Left renal cortex interstitium (tissue), 4 donors: ENCODE measurements at regions not wholly inside any gene's neighbourhood (a gene's known extent, or its start where the extent isn't known, plus 50 kb on each side); places are given as distances from the start of the nearest gene placed in this dataset.

Experiments
- DNase-seq, 4 donors: peaks; one replicate each; pipeline ENCODE4 v3.0.0-alpha.2; 2013; ENCODE audit warnings: low read depth in 4 of 4, low spot score in 2 of 4, missing footprints in 1 of 4

- no peak for DNase-seq
These were observed 281.0 kb upstream of the DAB1 start for GRCh38 chr1:57704811-57705210.

GRCh38 chr1:57704231-57704630 is 280.4 kb upstream of the DAB1 start:
- DNase-seq = no peak

GRCh38 chr1:57696904-57697303 is 273.0 kb upstream of the DAB1 start:
- no peak for DNase-seq

DNA sequence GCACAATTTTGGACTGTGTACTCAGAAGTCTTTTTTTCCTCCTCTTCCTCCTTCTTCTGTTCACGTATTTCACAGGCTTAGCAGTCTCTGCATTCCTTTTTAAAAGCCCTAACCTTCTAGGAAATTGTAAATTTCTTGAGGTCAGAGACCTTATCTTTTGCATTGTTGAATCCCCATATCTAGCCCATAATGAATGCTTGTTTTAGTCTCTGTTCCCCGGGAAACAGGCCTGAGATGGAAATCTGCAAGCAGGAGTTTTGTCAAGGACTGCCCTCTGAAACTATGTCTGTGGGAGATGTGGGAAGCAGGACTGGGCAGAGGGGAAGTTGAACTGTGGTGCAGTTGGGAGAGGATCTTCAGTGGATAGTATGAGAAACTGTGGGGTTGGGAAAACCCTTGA is 272.2 kb upstream of the DAB1 start:
- DNase-seq = no peak

DNA sequence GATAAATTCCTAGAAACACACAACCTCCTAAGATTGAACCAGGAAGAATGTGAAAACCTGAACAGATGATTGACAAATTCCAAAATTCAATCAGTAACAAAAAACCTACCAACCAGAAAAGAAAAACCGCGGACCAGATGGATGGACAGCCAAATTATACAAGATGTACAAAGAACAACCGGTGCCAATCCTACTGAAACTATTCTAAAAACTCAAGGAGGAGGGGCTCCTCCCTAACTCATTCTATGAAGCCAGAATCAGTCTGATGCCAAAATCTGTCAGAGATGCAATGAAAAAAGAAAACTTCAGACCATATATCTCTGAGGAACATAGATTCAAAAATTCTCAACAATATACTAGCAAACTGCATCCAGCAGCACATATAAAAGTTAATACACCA is 262.4 kb upstream of the DAB1 start:
- no peak for DNase-seq

- no peak for DNase-seq
These were observed 259.4 kb upstream of the DAB1 start for GRCh38 chr1:57683037-57683942.

- DNase-seq = no peak
These were observed 254.3 kb upstream of the DAB1 start for GRCh38 chr1:57678138-57678537.

DNA sequence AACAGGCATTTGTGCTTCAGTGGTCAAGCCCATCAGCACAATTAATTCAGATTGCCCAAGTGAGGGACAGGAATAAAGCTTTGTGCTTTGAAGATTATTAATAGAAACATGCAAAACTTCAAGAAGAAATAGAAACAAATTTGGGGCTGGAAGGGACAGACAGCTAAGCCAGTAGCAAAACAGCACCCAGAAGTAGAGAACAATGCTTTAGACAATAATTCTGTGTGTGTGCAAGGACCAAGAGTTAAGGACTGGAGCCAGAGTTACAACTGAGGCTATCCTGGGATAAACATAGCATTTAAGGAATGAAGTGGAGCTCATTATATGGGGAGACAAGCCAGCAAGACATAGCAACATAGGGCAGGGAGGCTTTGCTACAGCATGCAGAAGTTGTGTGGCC is 251.9 kb upstream of the DAB1 start:
- DNase-seq = no peak

- DNase-seq = no peak
These were observed 250.9 kb upstream of the DAB1 start for GRCh38 chr1:57674801-57675200.

DNA sequence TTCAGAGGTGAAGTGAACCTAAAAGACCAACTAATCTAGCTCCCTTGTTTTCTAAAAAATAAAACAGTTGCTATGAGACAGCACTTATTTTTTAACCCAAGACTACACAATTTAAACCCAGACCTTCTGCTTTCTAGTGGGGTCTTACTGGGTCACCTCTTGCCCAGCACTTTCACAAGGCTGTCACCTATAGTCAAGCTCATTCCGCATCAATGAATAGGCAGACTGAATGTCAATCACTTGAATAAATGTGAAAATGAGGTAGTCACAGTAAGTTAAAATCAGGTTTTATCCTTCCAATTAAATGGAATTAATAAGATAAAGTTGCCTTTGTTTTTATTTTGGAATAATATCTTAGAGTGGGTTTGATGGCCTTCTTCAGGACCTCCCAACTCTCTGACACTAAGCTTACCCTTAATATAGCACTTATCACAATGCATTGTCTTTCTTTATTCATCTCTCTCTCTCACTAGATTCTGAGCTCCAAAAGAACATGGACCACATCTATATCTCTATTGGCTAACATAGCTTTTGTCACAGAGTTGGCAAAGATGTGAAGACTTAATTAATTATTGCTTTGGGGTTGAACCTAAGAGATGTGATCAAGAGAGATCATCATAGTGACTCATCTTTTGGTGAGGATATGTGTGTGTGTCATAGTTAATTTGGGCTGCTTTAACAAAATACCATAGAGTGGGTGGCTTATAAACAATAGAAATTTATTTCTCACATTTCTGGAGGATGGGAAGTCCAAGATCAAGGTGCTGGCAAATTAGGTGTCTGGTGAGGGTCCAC is 248.7 kb upstream of the DAB1 start:
- no peak for DNase-seq

- no peak for DNase-seq
These were observed 247.9 kb upstream of the DAB1 start for GRCh38 chr1:57671750-57672149.

GRCh38 chr1:57659804-57660203 is 235.9 kb upstream of the DAB1 start:
- no peak for DNase-seq

DNA sequence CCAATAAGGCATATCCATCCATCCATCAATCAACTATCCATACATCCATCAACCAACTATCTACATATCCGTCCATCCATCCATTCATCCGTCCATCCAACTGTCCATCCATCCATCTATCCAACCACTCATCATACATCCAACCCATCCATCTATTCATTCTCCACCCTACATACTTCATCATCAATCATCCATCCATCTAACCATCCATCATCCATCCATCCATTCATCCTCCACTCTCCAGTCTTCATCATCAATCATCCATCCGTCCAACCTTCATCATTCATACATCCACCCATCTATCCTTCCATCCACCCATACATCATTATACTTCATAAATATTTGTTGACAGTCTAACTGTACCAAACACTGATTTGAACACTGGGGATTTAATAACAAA is 231.3 kb upstream of the DAB1 start:
- DNase-seq = no peak

- no peak for DNase-seq
These were observed 220.8 kb upstream of the DAB1 start for GRCh38 chr1:57644667-57645066.

GRCh38 chr1:57638239-57638638 is 214.4 kb upstream of the DAB1 start:
- no peak for DNase-seq

DNA sequence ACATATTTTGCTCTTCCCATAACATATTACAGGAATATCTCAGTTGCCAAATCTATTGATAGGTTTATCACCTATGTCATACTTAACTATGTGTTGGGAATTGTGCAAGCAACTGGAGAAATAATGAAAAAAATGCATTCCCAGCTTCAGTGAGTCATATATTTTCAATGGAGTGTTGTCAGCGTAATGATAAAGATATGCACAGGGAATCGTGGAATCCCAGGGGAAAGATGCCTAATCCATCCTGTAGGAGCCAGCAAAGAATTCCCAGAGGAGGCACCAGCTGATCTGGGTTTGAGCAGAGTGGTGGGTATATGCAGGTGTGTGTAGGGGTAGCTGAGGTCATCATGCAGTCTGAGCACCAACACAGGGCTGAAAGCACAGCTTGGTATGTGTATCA is 213.3 kb upstream of the DAB1 start:
- no peak for DNase-seq

DNA sequence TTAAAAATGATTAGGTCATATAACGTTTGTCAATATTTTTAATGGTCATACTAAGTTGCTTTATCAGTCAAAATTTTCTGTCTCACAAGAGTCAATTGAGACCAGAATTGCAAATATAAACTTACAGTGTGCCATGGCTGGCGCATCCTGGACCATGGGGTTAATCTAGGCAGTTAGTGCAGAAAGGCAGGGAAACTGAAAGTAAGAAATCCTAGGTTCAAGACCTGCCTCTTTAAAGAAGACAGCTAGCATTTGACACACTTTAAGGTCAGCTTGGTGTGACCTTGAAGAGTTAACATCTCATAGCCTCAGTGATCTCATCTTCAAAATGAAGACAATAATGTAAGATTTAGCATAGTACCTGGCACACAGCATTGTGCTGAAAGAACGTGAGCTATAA is 210.0 kb upstream of the DAB1 start:
- DNase-seq = no peak

DNA sequence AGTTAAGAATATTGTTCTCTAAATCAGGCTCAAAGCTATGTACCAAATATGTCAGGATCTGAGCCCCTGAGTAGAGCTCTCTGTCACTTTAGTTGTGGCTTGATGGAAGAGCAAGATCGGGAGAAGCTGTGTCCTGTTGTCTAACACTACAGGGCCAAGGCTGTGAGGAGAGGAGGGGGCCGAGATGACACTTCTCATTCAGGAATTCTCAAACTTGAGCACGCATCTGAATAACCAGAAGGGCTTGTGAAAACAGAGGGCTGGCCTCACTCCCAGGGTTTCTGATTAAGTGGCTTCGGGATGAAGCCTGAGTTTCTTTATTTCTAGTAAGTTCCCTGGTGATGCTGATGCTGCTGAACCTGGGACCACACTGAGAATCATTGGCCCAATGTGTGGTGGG is 209.2 kb upstream of the DAB1 start:
- DNase-seq = no peak

- no peak for DNase-seq
These were observed 208.5 kb upstream of the DAB1 start for GRCh38 chr1:57632401-57632800.

DNA sequence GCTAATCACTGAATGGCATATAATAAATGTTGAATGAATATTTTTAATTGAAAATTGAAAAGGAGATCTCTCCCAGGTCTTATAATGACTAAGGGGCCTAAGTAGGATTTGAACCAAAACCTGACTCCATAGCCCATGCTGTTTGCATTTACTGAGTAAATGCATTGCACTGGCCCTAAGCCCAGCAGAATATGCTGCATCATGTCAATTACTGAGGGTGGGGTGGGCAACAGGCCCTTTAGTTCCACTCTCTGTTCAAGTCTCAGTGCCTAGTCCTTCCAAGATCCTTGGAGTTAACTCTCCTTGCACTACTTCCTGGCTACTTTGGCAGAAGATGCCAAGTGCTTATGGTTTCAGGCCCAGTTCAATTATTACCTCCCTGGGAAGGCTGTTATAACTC is 203.8 kb upstream of the DAB1 start:
- DNase-seq = no peak

DNA sequence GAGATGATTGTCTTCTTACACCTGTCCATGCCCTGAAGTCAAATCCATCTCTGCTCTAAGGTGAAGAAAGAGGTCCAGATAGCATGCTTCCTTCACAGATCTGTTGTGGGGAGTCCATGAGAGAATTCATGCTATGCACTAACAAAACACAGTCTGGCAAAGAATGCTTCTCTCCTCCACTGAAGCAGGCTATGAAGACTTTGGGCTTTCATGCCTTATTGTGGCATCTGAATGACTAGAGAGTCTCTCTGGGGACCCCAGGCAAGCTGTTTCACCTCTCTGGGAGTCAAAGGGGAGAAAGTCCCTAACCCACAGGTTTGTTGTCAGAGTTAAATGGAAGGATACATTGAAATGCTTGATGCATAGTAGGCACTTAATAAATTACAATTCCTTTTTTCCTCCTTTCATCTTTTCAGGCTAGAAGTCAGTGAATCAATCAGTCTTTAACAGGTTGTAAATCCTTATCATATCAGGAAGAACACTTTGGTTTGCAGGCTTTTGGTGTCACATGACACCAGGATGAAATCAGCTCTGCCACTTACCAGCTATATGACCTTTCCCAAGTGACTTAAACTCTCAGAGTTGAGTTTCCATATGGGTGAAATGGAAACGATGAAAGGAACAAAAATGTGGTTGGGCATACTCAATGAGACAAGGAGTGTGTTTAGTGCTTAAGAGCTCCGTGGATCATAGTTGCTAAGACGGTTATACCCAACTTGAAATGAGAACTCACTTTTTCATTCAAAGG is 200.1 kb upstream of the DAB1 start:
- DNase-seq = no peak
